Esophagus muscularis mucosa (tissue), 4 donors: ENCODE measurements at regions not wholly inside any gene's neighbourhood (a gene's known extent, or its start where the extent isn't known, plus 50 kb on each side); places are given as distances from the start of the nearest gene placed in this dataset.

Experiments
- DNase-seq: peaks from one replicate; pipeline ENCODE4 v3.0.0-alpha.2; 2017; ENCODE audit errors: extremely low spot score
- H3K27ac ChIP-seq, 4 donors: fragments of 200-600 bp; sonication (generic); replicated peaks in 1 of 4; 1 replicate in 3 of 4; 2 replicates in 1 of 4; pipeline ENCODE4 v1.5.1; 2016 to 2019; ENCODE audit warnings: mild to moderate bottlenecking in 1 of 4
- H3K27me3 ChIP-seq, 4 donors: fragments of 200-600 bp; sonication (generic); one replicate each; pipeline versions ENCODE4 v1.5.1 to v1.6.0; 2016 to 2019
- H3K36me3 ChIP-seq, 4 donors: fragments of 200-600 bp; sonication (generic); one replicate each; pipeline ENCODE4 v1.5.1; 2016 to 2019
- H3K4me1 ChIP-seq, 4 donors: fragments of 200-600 bp; sonication (generic); one replicate each; pipeline ENCODE4 v1.5.1; 2016 to 2019
- H3K4me3 ChIP-seq, 4 donors: fragments of 200-600 bp; sonication (generic); 1 replicate in 2 of 4; 2 replicates in 2 of 4; pipeline ENCODE4 v1.5.1; 2016 to 2019; ENCODE audit warnings: mild to moderate bottlenecking in 4 of 4, moderate library complexity in 1 of 4
- H3K9me3 ChIP-seq, 4 donors: fragments of 200-600 bp; sonication (generic); 1 replicate in 3 of 4; 2 replicates in 1 of 4; pipeline ENCODE4 v1.5.1; 2016 to 2019
- CTCF ChIP-seq, 3 experiments: fragments of 200-600 bp in 2 of 3; fragments of 450-650 bp in 1 of 3; sonication (generic) in 2 of 3; IDR thresholded peaks; one replicate each; pipeline ENCODE4 v1.5.1; 2017 to 2019; ENCODE audit warnings: antibody characterized with exemption in 3 of 3, mild to moderate bottlenecking in 2 of 3, moderate library complexity in 1 of 3
- EP300 ChIP-seq: sonication (generic); formaldehyde crosslinking; IDR thresholded peaks from one replicate; pipeline ENCODE4 v1.6.1; 2017; ENCODE audit warnings: antibody characterized with exemption
- POLR2A ChIP-seq: fragments of 450-650 bp; IDR thresholded peaks from one replicate; pipeline ENCODE4 v1.6.1; 2017; ENCODE audit warnings: antibody characterized with exemption, moderate library complexity, mild to moderate bottlenecking, low read depth
- POLR2AphosphoS5 ChIP-seq, 2 donors: sonication (generic); formaldehyde crosslinking; IDR thresholded peaks; one replicate each; pipeline ENCODE4 v1.6.1; 2017; ENCODE audit warnings: antibody characterized with exemption in 2 of 2
- WGBS: methylation state at CpG from one replicate; pipeline ENCODE4 v1.1.5; 2018; 5-methylcytosine and 5-hydroxymethylcytosine counted together
- intact Hi-C: fragments of 100-400 bp; cut with DNase I; formaldehyde crosslinking; loops from one replicate; pipeline ENCODE4 v1.15.1; 2023

- 63% methylated on average over 1 of the region's 1 CpG for WGBS
- no peaks in the 10 kb centered on the region for H3K27me3 ChIP-seq
- H3K36me3 ChIP-seq, result no peaks in the 10 kb centered on the region
- peak overlapping the region in 2 of 4 donors; percentile 18 to 57 for H3K27ac ChIP-seq
- DNase-seq, result no peak
- H3K4me3 ChIP-seq, result no peak overlapping the region
- no peak for TF ChIP-seq POLR2AphosphoS5 (IDR thresholded peaks at IDR 0.05)
- TF ChIP-seq POLR2A, result no peak
- TF ChIP-seq CTCF (IDR thresholded peaks at IDR 0.05), result no peak
- no peak for TF ChIP-seq EP300
- intact Hi-C loops, result no loop called here
- H3K9me3 ChIP-seq, result no peaks in the 10 kb centered on the region
- peaks cover 13 to 48% (median 29%) of the 10 kb centered on the region in 4 donors for H3K4me1 ChIP-seq
Observed at GRCh38 chr3:99502871-99503270, 135.5 kb upstream of the COL8A1 start.

GRCh38 chr3:99500485-99500884 is 137.9 kb upstream of the COL8A1 start:
- Histone ChIP-seq H3K27ac (no peak overlapping the region), H3K9me3 (no peaks in the 10 kb centered on the region), H3K27me3 (no peaks in the 10 kb centered on the region), H3K4me3 (no peak overlapping the region), H3K4me1 (peaks cover 13 to 48% (median 29%) of the 10 kb centered on the region in 4 donors), H3K36me3 (no peaks in the 10 kb centered on the region)
- DNase-seq, result no peak
- TF ChIP-seq POLR2A, result no peak
- no peak for TF ChIP-seq CTCF (IDR thresholded peaks at IDR 0.05)
- no peak for TF ChIP-seq POLR2AphosphoS5 (IDR thresholded peaks at IDR 0.05)
- TF ChIP-seq EP300, result no peak
- intact Hi-C loops, result no loop called here
- 77% methylated on average over 5 of the region's 5 CpGs for WGBS

- TF ChIP-seq CTCF (IDR thresholded peaks at IDR 0.05) (peak; percentile 63 to 80 (median 70)), POLR2AphosphoS5 (IDR thresholded peaks at IDR 0.05) (no peak), POLR2A (no peak)
- H3K36me3 ChIP-seq, result no peaks in the 10 kb centered on the region
- H3K4me1 ChIP-seq, result peaks cover 13 to 46% (median 29%) of the 10 kb centered on the region in 4 donors
- H3K27ac ChIP-seq, result no peak overlapping the region
- DNase-seq, result no peak
- no peaks in the 10 kb centered on the region for H3K9me3 ChIP-seq
- intact Hi-C loops, result loop anchor here (2.0 to 5.0 kb wide), 3 partner anchors 138 to 255 kb away; partner anchors contain the start of gene COL8A1
- no peak overlapping the region for H3K4me3 ChIP-seq
- WGBS, result 46% methylated on average over 4 of the region's 4 CpGs
- H3K27me3 ChIP-seq, result no peaks in the 10 kb centered on the region
Observed at GRCh38 chr3:99499235-99500158, 138.9 kb upstream of the COL8A1 start.

DNA sequence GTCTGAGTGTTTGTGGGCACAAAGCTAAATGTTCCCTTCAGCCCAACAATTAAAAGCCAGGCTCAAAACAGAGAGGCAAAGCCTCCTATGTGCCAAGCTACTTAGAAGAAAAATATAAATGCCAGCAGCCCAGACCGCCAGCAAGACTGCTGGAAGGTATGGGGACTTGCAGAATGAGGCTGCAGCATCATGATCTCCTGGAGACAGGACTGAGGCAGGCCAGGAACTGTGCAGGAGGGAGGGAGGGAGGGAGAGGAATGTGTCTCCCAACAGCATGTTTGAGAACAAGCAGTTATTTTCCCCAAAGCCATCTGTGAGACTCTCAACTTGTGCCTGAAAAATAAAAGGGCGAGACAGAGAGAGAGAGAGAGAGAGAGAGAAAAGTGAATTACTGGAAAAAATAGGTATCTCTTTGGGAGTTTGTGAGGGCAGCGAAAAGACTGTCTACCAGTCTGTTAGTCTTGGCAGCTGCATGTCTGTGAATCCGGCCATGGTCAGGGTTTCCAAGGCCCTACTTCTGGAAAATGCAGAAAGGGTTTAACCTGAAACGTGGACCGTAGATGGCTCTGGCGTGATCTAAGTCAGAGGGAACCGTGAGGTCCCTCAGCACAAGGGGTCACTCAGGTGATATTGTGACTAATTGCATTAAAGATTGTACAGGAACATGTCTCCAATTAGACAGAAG is 139.7 kb upstream of the COL8A1 start:
- TF ChIP-seq CTCF (IDR thresholded peaks at IDR 0.05) (no peak), POLR2A (no peak)
- Histone ChIP-seq H3K4me1 (peaks cover 12 to 38% (median 23%) of the 10 kb centered on the region in 4 donors), H3K27ac (no peak overlapping the region), H3K9me3 (no peaks in the 10 kb centered on the region), H3K4me3 (no peak overlapping the region), H3K36me3 (no peaks in the 10 kb centered on the region), H3K27me3 (no peaks in the 10 kb centered on the region)
- intact Hi-C loops, result loop anchor here (2.0 to 5.0 kb wide), 3 partner anchors 139 to 256 kb away; partner anchors contain the start of gene COL8A1
- WGBS, result 72% methylated on average over 8 of the region's 8 CpGs
- DNase-seq, result no peak
